ENCODE measurements at regions not wholly inside any gene's neighbourhood (a gene's known extent, or its start where the extent isn't known, plus 50 kb on each side); places are given as distances from the start of the nearest gene placed in this dataset.

GRCh38 chr4:31427691-31428090, 707.5 kb downstream of the PCDH7 start:
- H3K4me3 ChIP-seq (ENCODE audit: low read depth, low read length): no peak overlapping the region
- no peak for DNase-seq
- H3K27me3 ChIP-seq: no peaks in the 10 kb centered on the region
- H3K9me3 ChIP-seq: no peaks in the 10 kb centered on the region
- TF ChIP-seq CTCF (IDR thresholded peaks at IDR 0.05; ENCODE audit: low read depth, low read length): no peak
- no peaks in the 10 kb centered on the region for H3K4me1 ChIP-seq
- H3K36me3 ChIP-seq: no peaks in the 10 kb centered on the region

GRCh38 chr4:31442236-31442635, 722.1 kb downstream of the PCDH7 start:
- H3K36me3 ChIP-seq: no peaks in the 10 kb centered on the region
- peak; percentile 22 for DNase-seq
- H3K4me1 ChIP-seq: no peaks in the 10 kb centered on the region
- H3K4me3 ChIP-seq (ENCODE audit: low read depth, low read length): no peak overlapping the region
- no peaks in the 10 kb centered on the region for H3K27me3 ChIP-seq
- H3K9me3 ChIP-seq: no peaks in the 10 kb centered on the region
- TF ChIP-seq CTCF (IDR thresholded peaks at IDR 0.05; ENCODE audit: low read depth, low read length): peak; percentile 26

- no peaks in the 10 kb centered on the region for H3K36me3 ChIP-seq
Measured at GRCh38 chr4:31445526-31445925, 725.4 kb downstream of the PCDH7 start.

GRCh38 chr4:31455612-31456011, 735.4 kb downstream of the PCDH7 start:
- no peak for TF ChIP-seq CTCF (IDR thresholded peaks at IDR 0.05; ENCODE audit: low read depth, low read length)
- H3K4me1 ChIP-seq: no peaks in the 10 kb centered on the region
- no peaks in the 10 kb centered on the region for H3K9me3 ChIP-seq
- no peaks in the 10 kb centered on the region for H3K36me3 ChIP-seq
- no peak overlapping the region for H3K4me3 ChIP-seq (ENCODE audit: low read depth, low read length)
- no peak for DNase-seq
- H3K27me3 ChIP-seq: no peaks in the 10 kb centered on the region

More at GRCh38 chr4:31445526-31445925, 725.4 kb downstream of the PCDH7 start:
- Histone ChIP-seq H3K4me1 (no peaks in the 10 kb centered on the region), H3K4me3 (ENCODE audit: low read depth, low read length) (no peak overlapping the region), H3K27me3 (no peaks in the 10 kb centered on the region), H3K9me3 (no peaks in the 10 kb centered on the region)
- TF ChIP-seq CTCF (IDR thresholded peaks at IDR 0.05; ENCODE audit: low read depth, low read length): no peak
- no peak for DNase-seq

GRCh38 chr4:31458813-31459212, 738.6 kb downstream of the PCDH7 start:
- no peaks in the 10 kb centered on the region for H3K4me1 ChIP-seq
- H3K27me3 ChIP-seq: no peaks in the 10 kb centered on the region
- H3K36me3 ChIP-seq: no peaks in the 10 kb centered on the region
- H3K4me3 ChIP-seq (ENCODE audit: low read depth, low read length): no peak overlapping the region
- no peak for TF ChIP-seq CTCF (IDR thresholded peaks at IDR 0.05; ENCODE audit: low read depth, low read length)
- DNase-seq: no peak
- no peaks in the 10 kb centered on the region for H3K9me3 ChIP-seq

GRCh38 chr4:31461421-31461820, 741.3 kb downstream of the PCDH7 start:
- no peaks in the 10 kb centered on the region for H3K4me1 ChIP-seq
- no peak for TF ChIP-seq CTCF (IDR thresholded peaks at IDR 0.05; ENCODE audit: low read depth, low read length)
- H3K36me3 ChIP-seq: no peaks in the 10 kb centered on the region
- DNase-seq: no peak
- H3K27me3 ChIP-seq: no peaks in the 10 kb centered on the region
- H3K9me3 ChIP-seq: no peaks in the 10 kb centered on the region
- H3K4me3 ChIP-seq (ENCODE audit: low read depth, low read length): no peak overlapping the region

Data from BE2C (cell line).